GM23338 (cell line): ENCODE measurements at regions not wholly inside any gene's neighbourhood (a gene's known extent, or its start where the extent isn't known, plus 50 kb on each side); places are given as distances from the start of the nearest gene placed in this dataset.

Source experiments
- ATAC-seq: fragments of 200-7000 bp; cut with Tn5 transposase; 3 replicates; pipeline ENCODE4 v1.9.1; 2020
- DNase-seq: peaks from one replicate; pipeline ENCODE4 v3.0.0-alpha.2; 2015; ENCODE audit warnings: low spot score
- H2AFZ ChIP-seq: fragments of 200-600 bp; sonication (generic); 2 replicates; pipeline ENCODE4 v1.8.0; 2016; ENCODE audit warnings: antibody characterized with exemption, mild to moderate bottlenecking, moderate library complexity
- H3F3A ChIP-seq: fragments of 200-600 bp; sonication (generic); replicated peaks from 2 replicates; pipeline ENCODE4 v1.8.0; 2017; ENCODE audit warnings: antibody characterized with exemption, mixed run types, low read depth
- H3K27ac ChIP-seq: fragments of 200-600 bp; sonication (generic); 2 replicates; pipeline ENCODE4 v1.6.1; 2016; ENCODE audit warnings: low read depth
- H3K27me3 ChIP-seq: fragments of 200-600 bp; sonication (generic); 2 replicates; pipeline ENCODE4 v1.8.0; 2016; ENCODE audit warnings: mild to moderate bottlenecking, mixed run types, moderate library complexity; ENCODE audit not compliant: insufficient read depth
- H3K36me3 ChIP-seq: fragments of 200-600 bp; sonication (generic); 2 replicates; pipeline ENCODE4 v1.8.0; 2016; ENCODE audit warnings: mild to moderate bottlenecking; ENCODE audit not compliant: insufficient read depth
- H3K4me1 ChIP-seq: fragments of 200-600 bp; sonication (generic); 2 replicates; pipeline ENCODE4 v1.8.0; 2016; ENCODE audit warnings: mild to moderate bottlenecking, moderate library complexity; ENCODE audit not compliant: insufficient read depth
- H3K4me2 ChIP-seq: fragments of 200-600 bp; sonication (generic); 2 replicates; pipeline ENCODE4 v1.7.1; 2017; ENCODE audit warnings: mixed run types
- H3K4me3 ChIP-seq: fragments of 200-600 bp; sonication (generic); 2 replicates; pipeline ENCODE4 v1.6.1; 2016; ENCODE audit warnings: mixed run types
- H3K79me2 ChIP-seq: fragments of 200-600 bp; sonication (generic); replicated peaks from 2 replicates; pipeline ENCODE4 v1.8.0; 2017; ENCODE audit warnings: mild to moderate bottlenecking; ENCODE audit not compliant: insufficient read depth
- H3K9me2 ChIP-seq: fragments of 200-600 bp; sonication (generic); 2 replicates; pipeline ENCODE4 v1.8.0; 2017; ENCODE audit not compliant: insufficient read depth
- H4K20me1 ChIP-seq: fragments of 200-600 bp; sonication (generic); replicated peaks from 2 replicates; pipeline ENCODE4 v1.8.0; 2017; ENCODE audit warnings: mild to moderate bottlenecking; ENCODE audit not compliant: insufficient read depth
- H3K27ac Mint-ChIP-seq: 2 replicates; pipeline ENCODE4 v1.8.0; 2020; ENCODE audit warnings: inconsistent platforms, mild to moderate bottlenecking, moderate library complexity, mixed read lengths
- H3K27me3 Mint-ChIP-seq: 3 replicates; pipeline ENCODE4 v1.8.0; 2022; ENCODE audit warnings: low read depth, mild to moderate bottlenecking, moderate library complexity, mixed read lengths, inconsistent platforms; ENCODE audit not compliant: insufficient read depth, poor library complexity
- H3K36me3 Mint-ChIP-seq: 3 replicates; pipeline ENCODE4 v1.8.0; 2021; ENCODE audit warnings: low read depth, mild to moderate bottlenecking, inconsistent platforms, moderate library complexity, mixed read lengths
- H3K4me1 Mint-ChIP-seq: 3 replicates; pipeline ENCODE4 v1.8.0; 2020; ENCODE audit warnings: mild to moderate bottlenecking, inconsistent platforms, mixed read lengths
- H3K4me3 Mint-ChIP-seq: 3 replicates; pipeline ENCODE4 v1.8.0; 2021; ENCODE audit warnings: moderate library complexity, mild to moderate bottlenecking, inconsistent platforms, mixed read lengths
- H3K9me3 Mint-ChIP-seq: 3 replicates; pipeline ENCODE4 v1.8.0; 2020; ENCODE audit warnings: moderate library complexity, mild to moderate bottlenecking, inconsistent platforms, mixed read lengths
- CREB1 ChIP-seq: fragments of 250-450 bp; sonication (Bioruptor Pico); IDR thresholded peaks from 2 replicates; pipeline ENCODE4 v1.5.0; 2020; ENCODE audit warnings: low read depth, mild to moderate bottlenecking, moderate library complexity
- EZH2 ChIP-seq: fragments of 200-600 bp; sonication (generic); IDR thresholded peaks from one replicate; pipeline ENCODE4 v1.8.0; 2017; ENCODE audit warnings: antibody characterized with exemption, mild to moderate bottlenecking, low read depth; ENCODE audit not compliant: unreplicated experiment
- EZH2phosphoT487 ChIP-seq: fragments of 200-600 bp; sonication (generic); IDR thresholded peaks from one replicate; pipeline ENCODE4 v1.8.1; 2018; ENCODE audit warnings: antibody characterized with exemption; ENCODE audit not compliant: unreplicated experiment
- JUNB ChIP-seq: IDR thresholded peaks from one replicate; pipeline ENCODE4 v1.6.1; 2016; ENCODE audit warnings: antibody characterized with exemption; ENCODE audit not compliant: unreplicated experiment
- NANOG ChIP-seq: IDR thresholded peaks from 2 replicates; pipeline ENCODE4 v1.6.1; 2016; ENCODE audit warnings: antibody characterized with exemption, borderline replicate concordance
- POLR2AphosphoS5 ChIP-seq: IDR thresholded peaks from 2 replicates; pipeline ENCODE4 v1.6.1; 2016; ENCODE audit warnings: antibody characterized with exemption, low read depth
- STAT1 ChIP-seq: IDR thresholded peaks from one replicate; pipeline ENCODE4 v1.6.1; 2016; ENCODE audit warnings: antibody characterized with exemption; ENCODE audit not compliant: unreplicated experiment
- ZNF114 ChIP-seq: fragments of 250-450 bp; sonication (Bioruptor Pico); IDR thresholded peaks from 2 replicates; pipeline ENCODE4 v1.5.0; 2020; ENCODE audit warnings: mild to moderate bottlenecking, moderate library complexity
- ZNF331 ChIP-seq: fragments of 250-450 bp; sonication (Bioruptor Pico); IDR thresholded peaks from 2 replicates; pipeline ENCODE4 v1.5.0; 2020; ENCODE audit warnings: low read depth, mild to moderate bottlenecking, moderate library complexity
- TF ChIP-seq, protein P1 (sequence below): IDR thresholded peaks from 2 replicates; pipeline ENCODE4 v1.6.1; 2016; ENCODE audit warnings: antibody characterized with exemption
- TF ChIP-seq, protein P2 (sequence below): fragments of 250-450 bp; sonication (Bioruptor Pico); IDR thresholded peaks from 2 replicates; pipeline ENCODE4 v1.5.0; 2020; ENCODE audit warnings: mild to moderate bottlenecking, moderate library complexity
- TF ChIP-seq, protein P3 (sequence below), 2 experiments: fragments of 200-600 bp in 1 of 2; sonication (generic) in 1 of 2; conservative IDR thresholded peaks; 2 replicates each; pipeline versions ENCODE4 v1.5.1 to v1.6.1; 2016 to 2017; ENCODE audit warnings: antibody characterized with exemption in 2 of 2, low read depth in 2 of 2, mild to moderate bottlenecking in 2 of 2, moderate library complexity in 1 of 2
- TF ChIP-seq, protein P4 (sequence below): IDR thresholded peaks from one replicate; pipeline ENCODE4 v1.6.1; 2018; ENCODE audit warnings: antibody characterized with exemption; ENCODE audit not compliant: unreplicated experiment

DNA sequence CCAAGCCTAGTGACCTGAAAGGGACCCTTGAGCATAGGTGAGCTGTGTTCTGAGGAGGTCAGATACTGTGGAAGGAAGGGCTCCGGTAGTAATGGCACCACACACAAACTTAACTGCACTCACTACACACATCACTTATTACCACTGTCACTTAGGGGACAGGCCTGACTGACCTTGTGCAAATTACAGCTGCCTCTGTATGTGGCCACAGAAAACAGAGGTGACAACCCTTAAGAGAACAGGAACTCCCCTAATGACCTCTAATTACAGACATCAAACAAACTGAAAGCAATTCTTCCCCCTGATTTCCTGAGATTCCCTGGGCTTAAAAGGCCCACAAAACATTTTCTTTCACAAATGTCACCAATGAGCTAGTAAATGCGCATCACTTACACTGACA is 360.6 kb downstream of the RND3 start:
- H3K27ac ChIP-seq, result no peak overlapping the region
- no peak overlapping the region for H3K4me2 ChIP-seq
- 0 out of 2 replicates have a peak overlapping the region, but pooled peaks have one; percentile 63 for H2AFZ ChIP-seq
- H3F3A ChIP-seq, result no peaks in the 10 kb centered on the region
- ATAC-seq (no peak), DNase-seq (no peak)
- TF ChIP-seq, protein P1, sequence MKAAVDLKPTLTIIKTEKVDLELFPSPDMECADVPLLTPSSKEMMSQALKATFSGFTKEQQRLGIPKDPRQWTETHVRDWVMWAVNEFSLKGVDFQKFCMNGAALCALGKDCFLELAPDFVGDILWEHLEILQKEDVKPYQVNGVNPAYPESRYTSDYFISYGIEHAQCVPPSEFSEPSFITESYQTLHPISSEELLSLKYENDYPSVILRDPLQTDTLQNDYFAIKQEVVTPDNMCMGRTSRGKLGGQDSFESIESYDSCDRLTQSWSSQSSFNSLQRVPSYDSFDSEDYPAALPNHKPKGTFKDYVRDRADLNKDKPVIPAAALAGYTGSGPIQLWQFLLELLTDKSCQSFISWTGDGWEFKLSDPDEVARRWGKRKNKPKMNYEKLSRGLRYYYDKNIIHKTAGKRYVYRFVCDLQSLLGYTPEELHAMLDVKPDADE, result no peak
- TF ChIP-seq EZH2phosphoT487 (no peak), ZNF331 (CRISPR knock-in tag) (no peak), CREB1 (CRISPR knock-in tag) (no peak), POLR2AphosphoS5 (no peak), STAT1 (no peak), EZH2 (no peak), JUNB (no peak), NANOG (no peak), ZNF114 (CRISPR knock-in tag) (no peak)
- TF ChIP-seq, protein P2, sequence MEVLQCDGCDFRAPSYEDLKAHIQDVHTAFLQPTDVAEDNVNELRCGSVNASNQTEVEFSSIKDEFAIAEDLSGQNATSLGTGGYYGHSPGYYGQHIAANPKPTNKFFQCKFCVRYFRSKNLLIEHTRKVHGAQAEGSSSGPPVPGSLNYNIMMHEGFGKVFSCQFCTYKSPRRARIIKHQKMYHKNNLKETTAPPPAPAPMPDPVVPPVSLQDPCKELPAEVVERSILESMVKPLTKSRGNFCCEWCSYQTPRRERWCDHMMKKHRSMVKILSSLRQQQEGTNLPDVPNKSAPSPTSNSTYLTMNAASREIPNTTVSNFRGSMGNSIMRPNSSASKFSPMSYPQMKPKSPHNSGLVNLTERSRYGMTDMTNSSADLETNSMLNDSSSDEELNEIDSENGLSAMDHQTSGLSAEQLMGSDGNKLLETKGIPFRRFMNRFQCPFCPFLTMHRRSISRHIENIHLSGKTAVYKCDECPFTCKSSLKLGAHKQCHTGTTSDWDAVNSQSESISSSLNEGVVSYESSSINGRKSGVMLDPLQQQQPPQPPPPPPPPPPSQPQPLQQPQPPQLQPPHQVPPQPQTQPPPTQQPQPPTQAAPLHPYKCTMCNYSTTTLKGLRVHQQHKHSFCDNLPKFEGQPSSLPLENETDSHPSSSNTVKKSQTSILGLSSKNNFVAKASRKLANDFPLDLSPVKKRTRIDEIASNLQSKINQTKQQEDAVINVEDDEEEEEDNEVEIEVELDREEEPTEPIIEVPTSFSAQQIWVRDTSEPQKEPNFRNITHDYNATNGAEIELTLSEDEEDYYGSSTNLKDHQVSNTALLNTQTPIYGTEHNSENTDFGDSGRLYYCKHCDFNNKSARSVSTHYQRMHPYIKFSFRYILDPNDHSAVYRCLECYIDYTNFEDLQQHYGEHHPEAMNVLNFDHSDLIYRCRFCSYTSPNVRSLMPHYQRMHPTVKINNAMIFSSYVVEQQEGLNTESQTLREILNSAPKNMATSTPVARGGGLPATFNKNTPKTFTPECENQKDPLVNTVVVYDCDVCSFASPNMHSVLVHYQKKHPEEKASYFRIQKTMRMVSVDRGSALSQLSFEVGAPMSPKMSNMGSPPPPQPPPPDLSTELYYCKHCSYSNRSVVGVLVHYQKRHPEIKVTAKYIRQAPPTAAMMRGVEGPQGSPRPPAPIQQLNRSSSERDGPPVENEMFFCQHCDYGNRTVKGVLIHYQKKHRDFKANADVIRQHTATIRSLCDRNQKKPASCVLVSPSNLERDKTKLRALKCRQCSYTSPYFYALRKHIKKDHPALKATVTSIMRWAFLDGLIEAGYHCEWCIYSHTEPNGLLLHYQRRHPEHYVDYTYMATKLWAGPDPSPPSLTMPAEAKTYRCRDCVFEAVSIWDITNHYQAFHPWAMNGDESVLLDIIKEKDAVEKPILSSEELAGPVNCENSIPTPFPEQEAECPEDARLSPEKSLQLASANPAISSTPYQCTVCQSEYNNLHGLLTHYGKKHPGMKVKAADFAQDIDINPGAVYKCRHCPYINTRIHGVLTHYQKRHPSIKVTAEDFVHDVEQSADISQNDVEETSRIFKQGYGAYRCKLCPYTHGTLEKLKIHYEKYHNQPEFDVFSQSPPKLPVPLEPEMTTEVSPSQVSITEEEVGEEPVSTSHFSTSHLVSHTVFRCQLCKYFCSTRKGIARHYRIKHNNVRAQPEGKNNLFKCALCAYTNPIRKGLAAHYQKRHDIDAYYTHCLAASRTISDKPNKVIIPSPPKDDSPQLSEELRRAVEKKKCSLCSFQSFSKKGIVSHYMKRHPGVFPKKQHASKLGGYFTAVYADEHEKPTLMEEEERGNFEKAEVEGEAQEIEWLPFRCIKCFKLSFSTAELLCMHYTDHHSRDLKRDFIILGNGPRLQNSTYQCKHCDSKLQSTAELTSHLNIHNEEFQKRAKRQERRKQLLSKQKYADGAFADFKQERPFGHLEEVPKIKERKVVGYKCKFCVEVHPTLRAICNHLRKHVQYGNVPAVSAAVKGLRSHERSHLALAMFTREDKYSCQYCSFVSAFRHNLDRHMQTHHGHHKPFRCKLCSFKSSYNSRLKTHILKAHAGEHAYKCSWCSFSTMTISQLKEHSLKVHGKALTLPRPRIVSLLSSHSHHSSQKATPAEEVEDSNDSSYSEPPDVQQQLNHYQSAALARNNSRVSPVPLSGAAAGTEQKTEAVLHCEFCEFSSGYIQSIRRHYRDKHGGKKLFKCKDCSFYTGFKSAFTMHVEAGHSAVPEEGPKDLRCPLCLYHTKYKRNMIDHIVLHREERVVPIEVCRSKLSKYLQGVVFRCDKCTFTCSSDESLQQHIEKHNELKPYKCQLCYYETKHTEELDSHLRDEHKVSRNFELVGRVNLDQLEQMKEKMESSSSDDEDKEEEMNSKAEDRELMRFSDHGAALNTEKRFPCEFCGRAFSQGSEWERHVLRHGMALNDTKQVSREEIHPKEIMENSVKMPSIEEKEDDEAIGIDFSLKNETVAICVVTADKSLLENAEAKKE (CRISPR knock-in tag), result no peak
- TF ChIP-seq, protein P3, sequence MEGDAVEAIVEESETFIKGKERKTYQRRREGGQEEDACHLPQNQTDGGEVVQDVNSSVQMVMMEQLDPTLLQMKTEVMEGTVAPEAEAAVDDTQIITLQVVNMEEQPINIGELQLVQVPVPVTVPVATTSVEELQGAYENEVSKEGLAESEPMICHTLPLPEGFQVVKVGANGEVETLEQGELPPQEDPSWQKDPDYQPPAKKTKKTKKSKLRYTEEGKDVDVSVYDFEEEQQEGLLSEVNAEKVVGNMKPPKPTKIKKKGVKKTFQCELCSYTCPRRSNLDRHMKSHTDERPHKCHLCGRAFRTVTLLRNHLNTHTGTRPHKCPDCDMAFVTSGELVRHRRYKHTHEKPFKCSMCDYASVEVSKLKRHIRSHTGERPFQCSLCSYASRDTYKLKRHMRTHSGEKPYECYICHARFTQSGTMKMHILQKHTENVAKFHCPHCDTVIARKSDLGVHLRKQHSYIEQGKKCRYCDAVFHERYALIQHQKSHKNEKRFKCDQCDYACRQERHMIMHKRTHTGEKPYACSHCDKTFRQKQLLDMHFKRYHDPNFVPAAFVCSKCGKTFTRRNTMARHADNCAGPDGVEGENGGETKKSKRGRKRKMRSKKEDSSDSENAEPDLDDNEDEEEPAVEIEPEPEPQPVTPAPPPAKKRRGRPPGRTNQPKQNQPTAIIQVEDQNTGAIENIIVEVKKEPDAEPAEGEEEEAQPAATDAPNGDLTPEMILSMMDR (conservative IDR thresholded peaks at IDR 0.05; ENCODE audit: low read depth in 2 of 2), result no peak
- TF ChIP-seq, protein P4, sequence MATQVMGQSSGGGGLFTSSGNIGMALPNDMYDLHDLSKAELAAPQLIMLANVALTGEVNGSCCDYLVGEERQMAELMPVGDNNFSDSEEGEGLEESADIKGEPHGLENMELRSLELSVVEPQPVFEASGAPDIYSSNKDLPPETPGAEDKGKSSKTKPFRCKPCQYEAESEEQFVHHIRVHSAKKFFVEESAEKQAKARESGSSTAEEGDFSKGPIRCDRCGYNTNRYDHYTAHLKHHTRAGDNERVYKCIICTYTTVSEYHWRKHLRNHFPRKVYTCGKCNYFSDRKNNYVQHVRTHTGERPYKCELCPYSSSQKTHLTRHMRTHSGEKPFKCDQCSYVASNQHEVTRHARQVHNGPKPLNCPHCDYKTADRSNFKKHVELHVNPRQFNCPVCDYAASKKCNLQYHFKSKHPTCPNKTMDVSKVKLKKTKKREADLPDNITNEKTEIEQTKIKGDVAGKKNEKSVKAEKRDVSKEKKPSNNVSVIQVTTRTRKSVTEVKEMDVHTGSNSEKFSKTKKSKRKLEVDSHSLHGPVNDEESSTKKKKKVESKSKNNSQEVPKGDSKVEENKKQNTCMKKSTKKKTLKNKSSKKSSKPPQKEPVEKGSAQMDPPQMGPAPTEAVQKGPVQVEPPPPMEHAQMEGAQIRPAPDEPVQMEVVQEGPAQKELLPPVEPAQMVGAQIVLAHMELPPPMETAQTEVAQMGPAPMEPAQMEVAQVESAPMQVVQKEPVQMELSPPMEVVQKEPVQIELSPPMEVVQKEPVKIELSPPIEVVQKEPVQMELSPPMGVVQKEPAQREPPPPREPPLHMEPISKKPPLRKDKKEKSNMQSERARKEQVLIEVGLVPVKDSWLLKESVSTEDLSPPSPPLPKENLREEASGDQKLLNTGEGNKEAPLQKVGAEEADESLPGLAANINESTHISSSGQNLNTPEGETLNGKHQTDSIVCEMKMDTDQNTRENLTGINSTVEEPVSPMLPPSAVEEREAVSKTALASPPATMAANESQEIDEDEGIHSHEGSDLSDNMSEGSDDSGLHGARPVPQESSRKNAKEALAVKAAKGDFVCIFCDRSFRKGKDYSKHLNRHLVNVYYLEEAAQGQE, result no peak
- no peaks in the 10 kb centered on the region for H4K20me1 ChIP-seq
- Mint-ChIP-seq H3K9me3 (peaks cover 8% of the 10 kb centered on the region; the same call in 2 of the 3 replicates), H3K4me3 (no peak overlapping the region), H3K27me3 (peaks cover 4% of the 10 kb centered on the region), H3K27ac (no peak overlapping the region), H3K36me3 (peaks cover 7% of the 10 kb centered on the region; the same call in 2 of the 3 replicates), H3K4me1 (peaks cover 14% of the 10 kb centered on the region; the same call in 2 of the 3 replicates)
- H3K79me2 ChIP-seq, result no peaks in the 10 kb centered on the region
- no peaks in the 10 kb centered on the region for H3K27me3 ChIP-seq
- H3K4me3 ChIP-seq, result no peak overlapping the region
- H3K4me1 ChIP-seq, result no peaks in the 10 kb centered on the region; the same call in 1 of the 2 replicates
- 0 out of 2 replicates have a peak, but pooled peaks cover 4% of the 10 kb centered on the region for H3K9me2 ChIP-seq
- no peaks in the 10 kb centered on the region for H3K36me3 ChIP-seq
